ENCODE measurements at regions not wholly inside any gene's neighbourhood (a gene's known extent, or its start where the extent isn't known, plus 50 kb on each side); places are given as distances from the start of the nearest gene placed in this dataset.

DNA sequence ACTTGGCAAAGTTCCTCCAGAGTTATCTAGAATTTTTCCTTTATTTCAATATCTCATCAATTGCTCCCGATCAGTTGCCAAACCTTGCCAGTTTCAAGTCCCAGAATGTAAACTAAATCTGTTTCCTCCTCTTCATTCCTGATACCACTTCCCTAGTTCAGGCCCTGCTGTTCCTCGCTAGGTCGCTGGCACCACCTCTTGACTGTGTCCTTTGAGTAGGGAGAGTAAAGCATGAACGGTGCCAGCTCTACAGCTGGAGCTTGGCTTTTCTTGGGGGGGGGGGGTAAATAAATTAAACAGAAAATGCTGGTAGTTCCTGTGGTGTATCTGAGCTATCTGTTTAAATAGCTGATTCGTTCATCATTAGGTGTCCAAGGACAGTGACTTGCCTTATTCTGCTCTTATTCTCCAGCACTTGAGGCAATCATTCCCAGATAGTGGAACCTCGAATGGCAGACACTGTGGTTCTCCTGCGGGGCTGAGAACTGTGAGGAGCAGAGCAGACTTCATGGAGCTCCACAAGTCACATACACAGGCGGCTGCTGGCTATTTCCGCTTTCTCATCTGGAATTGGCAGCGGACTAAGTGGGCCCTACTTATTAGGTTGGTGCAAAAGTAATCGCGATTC lies 168.3 kb upstream of the FAT1 start:
- TF ChIP-seq, protein P1, sequence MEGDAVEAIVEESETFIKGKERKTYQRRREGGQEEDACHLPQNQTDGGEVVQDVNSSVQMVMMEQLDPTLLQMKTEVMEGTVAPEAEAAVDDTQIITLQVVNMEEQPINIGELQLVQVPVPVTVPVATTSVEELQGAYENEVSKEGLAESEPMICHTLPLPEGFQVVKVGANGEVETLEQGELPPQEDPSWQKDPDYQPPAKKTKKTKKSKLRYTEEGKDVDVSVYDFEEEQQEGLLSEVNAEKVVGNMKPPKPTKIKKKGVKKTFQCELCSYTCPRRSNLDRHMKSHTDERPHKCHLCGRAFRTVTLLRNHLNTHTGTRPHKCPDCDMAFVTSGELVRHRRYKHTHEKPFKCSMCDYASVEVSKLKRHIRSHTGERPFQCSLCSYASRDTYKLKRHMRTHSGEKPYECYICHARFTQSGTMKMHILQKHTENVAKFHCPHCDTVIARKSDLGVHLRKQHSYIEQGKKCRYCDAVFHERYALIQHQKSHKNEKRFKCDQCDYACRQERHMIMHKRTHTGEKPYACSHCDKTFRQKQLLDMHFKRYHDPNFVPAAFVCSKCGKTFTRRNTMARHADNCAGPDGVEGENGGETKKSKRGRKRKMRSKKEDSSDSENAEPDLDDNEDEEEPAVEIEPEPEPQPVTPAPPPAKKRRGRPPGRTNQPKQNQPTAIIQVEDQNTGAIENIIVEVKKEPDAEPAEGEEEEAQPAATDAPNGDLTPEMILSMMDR (conservative IDR thresholded peaks at IDR 0.05) = no peak
- peaks cover 5 to 13% (median 10%) of the 10 kb centered on the region in 3 experiments; a peak in 5 of 7 replicates for H3K36me3 Mint-ChIP-seq (ENCODE audit: insufficient read depth in 1 of 3, low read depth in 3 of 3)

More for the DNA sequence above, 168.3 kb upstream of the FAT1 start:
- Histone ChIP-seq H3K27ac (ENCODE audit: insufficient read length, low read depth, low read length) (no peak overlapping the region), H3K79me1 (ENCODE audit: insufficient read depth, low read depth, low read length, poor library complexity, severe bottlenecking) (no peaks in the 10 kb centered on the region), H2BK15ac (ENCODE audit: low read depth, low read length) (no peak overlapping the region), H3K23me2 (ENCODE audit: insufficient read length, low read depth, low read length, poor library complexity, severe bottlenecking) (no peaks in the 10 kb centered on the region), H2BK12ac (ENCODE audit: insufficient read length, low read depth, low read length) (no peak overlapping the region), H3K4me1 (ENCODE audit: insufficient read depth, low read length) (peaks cover 2% of the 10 kb centered on the region; the same call in 1 of the 2 replicates), H2BK120ac (ENCODE audit: low read depth, low read length, poor library complexity, severe bottlenecking) (no peak overlapping the region), H3K9me3 (ENCODE audit: control insufficient read depth, low read depth, low read length) (no peaks in the 10 kb centered on the region), H2BK20ac (ENCODE audit: low read depth, low read length, poor library complexity, severe bottlenecking) (no peak overlapping the region), H4K5ac (ENCODE audit: insufficient read length, low read depth, low read length) (no peak overlapping the region), H3T11ph (ENCODE audit: low read length) (no peak overlapping the region), H2AFZ (ENCODE audit: low read length) (no peak overlapping the region), H4K8ac (replicated peaks; ENCODE audit: insufficient read length, low read depth, low read length) (no peak overlapping the region), H3K27me3 (ENCODE audit: insufficient read depth, low read length) (no peaks in the 10 kb centered on the region), H2AK5ac (ENCODE audit: insufficient read length, low read length) (no peak overlapping the region), H2BK5ac (ENCODE audit: insufficient read length, low read length) (no peak overlapping the region), H3K18ac (ENCODE audit: insufficient read length, low read depth, low read length) (no peak overlapping the region), H4K20me1 (ENCODE audit: control insufficient read depth, insufficient read depth, insufficient read length) (no peaks in the 10 kb centered on the region), H3K79me2 (ENCODE audit: insufficient read depth, low read length) (no peaks in the 10 kb centered on the region), H3K23ac (ENCODE audit: insufficient read length, low read depth, low read length) (no peak overlapping the region), H3K56ac (ENCODE audit: insufficient read length, low read depth, low read length) (no peak overlapping the region), H3K4me2 (ENCODE audit: insufficient read depth, insufficient read length, low read length) (no peak overlapping the region), H3K4ac (ENCODE audit: low read depth, low read length) (no peak overlapping the region), H4K91ac (ENCODE audit: insufficient read length, low read depth, low read length) (no peak overlapping the region), H3K9ac (ENCODE audit: extremely low read depth, insufficient read length, low read length) (no peak overlapping the region), H3K14ac (ENCODE audit: insufficient read depth, low read length) (no peak overlapping the region)
- peaks cover 8% of the 10 kb centered on the region for H3K27me3 Mint-ChIP-seq (ENCODE audit: low read depth)
- peaks cover 4 to 13% of the 10 kb centered on the region in 2 experiments; a peak in 4 of 5 replicates for H3K9me3 Mint-ChIP-seq
- H3K27ac Mint-ChIP-seq = no peak overlapping the region
- no peak overlapping the region for H3K4me3 Mint-ChIP-seq
- H3K4me1 Mint-ChIP-seq = peaks cover 12 to 16% of the 10 kb centered on the region in 2 experiments
- no CpG with 5 or more reads among the region's 12 CpGs for WGBS (ENCODE audit: extremely low coverage, insufficient read length, low lambda C conversion rate)
- DNase-seq = no peak
